ENCODE measurements at regions not wholly inside any gene's neighbourhood (a gene's known extent, or its start where the extent isn't known, plus 50 kb on each side); places are given as distances from the start of the nearest gene placed in this dataset.

- intact Hi-C loops (cut with DNase I) = no loop called here
- Histone ChIP-seq H3K27ac (no peak overlapping the region), H3K4me3 (no peak overlapping the region), H3K36me3 (no peaks in the 10 kb centered on the region), H3K4me1 (ENCODE audit: insufficient read depth) (no peaks in the 10 kb centered on the region), H3K9me3 (no peaks in the 10 kb centered on the region), H3K27me3 (no peaks in the 10 kb centered on the region)
- 90 to 91% (median 91%) methylated on average over 1 of the region's 1 CpG for WGBS, 3 donors
- TF ChIP-seq POLR2A (IDR thresholded peaks at IDR 0.05) (no peak), CTCF (IDR thresholded peaks at IDR 0.05) (no peak), EP300 (IDR thresholded peaks at IDR 0.05) (no peak)
- DNase-seq = no peak
Measured at GRCh38 chr13:73479856-73480255, 421.1 kb downstream of the KLF5 start.

- H3K4me3 ChIP-seq = no peak overlapping the region
- TF ChIP-seq POLR2A (IDR thresholded peaks at IDR 0.05) (no peak), CTCF (IDR thresholded peaks at IDR 0.05) (no peak), EP300 (IDR thresholded peaks at IDR 0.05) (no peak)
- intact Hi-C loops (cut with DNase I) = no loop called here
Measured at GRCh38 chr13:73479351-73479750, 420.5 kb downstream of the KLF5 start.

GRCh38 chr13:73477441-73477840 is 418.6 kb downstream of the KLF5 start:
- DNase-seq = no peak
- Histone ChIP-seq H3K9me3 (no peaks in the 10 kb centered on the region), H3K27me3 (no peaks in the 10 kb centered on the region), H3K4me1 (ENCODE audit: insufficient read depth) (no peaks in the 10 kb centered on the region), H3K36me3 (no peaks in the 10 kb centered on the region), H3K4me3 (no peak overlapping the region), H3K27ac (no peak overlapping the region)
- 90 to 95% (median 93%) methylated on average over 3 of the region's 3 CpGs for WGBS, 3 donors
- no peak for TF ChIP-seq POLR2A (IDR thresholded peaks at IDR 0.05)
- TF ChIP-seq EP300 (IDR thresholded peaks at IDR 0.05) = no peak
- no peak for TF ChIP-seq CTCF (IDR thresholded peaks at IDR 0.05)
- intact Hi-C loops (cut with DNase I) = no loop called here

More at GRCh38 chr13:73479351-73479750, 420.5 kb downstream of the KLF5 start:
- no peak for DNase-seq
- Histone ChIP-seq H3K27ac (no peak overlapping the region), H3K4me1 (ENCODE audit: insufficient read depth) (no peaks in the 10 kb centered on the region), H3K9me3 (no peaks in the 10 kb centered on the region), H3K27me3 (no peaks in the 10 kb centered on the region), H3K36me3 (no peaks in the 10 kb centered on the region)
- 32 to 54% (median 45%) methylated on average over 1 of the region's 1 CpG for WGBS, 3 donors

GRCh38 chr13:73473016-73473415 is 414.2 kb downstream of the KLF5 start:
- no peaks in the 10 kb centered on the region for H3K27me3 ChIP-seq
- no peak overlapping the region for H3K27ac ChIP-seq
- TF ChIP-seq EP300 (IDR thresholded peaks at IDR 0.05) (no peak), POLR2A (IDR thresholded peaks at IDR 0.05) (no peak), CTCF (IDR thresholded peaks at IDR 0.05) (no peak)
- DNase-seq = no peak
- H3K36me3 ChIP-seq = no peaks in the 10 kb centered on the region
- no peaks in the 10 kb centered on the region for H3K9me3 ChIP-seq
- no peak overlapping the region for H3K4me3 ChIP-seq
- intact Hi-C loops (cut with DNase I) = no loop called here
- 81 to 95% (median 91%) methylated on average over 2 of the region's 2 CpGs for WGBS, 3 donors
- no peaks in the 10 kb centered on the region for H3K4me1 ChIP-seq (ENCODE audit: insufficient read depth)

- WGBS, 3 donors = 40 to 56% (median 54%) methylated on average over 2 of the region's 2 CpGs
- DNase-seq = no peak
- Histone ChIP-seq H3K27me3 (no peaks in the 10 kb centered on the region), H3K9me3 (no peaks in the 10 kb centered on the region), H3K36me3 (no peaks in the 10 kb centered on the region), H3K4me3 (no peak overlapping the region), H3K4me1 (ENCODE audit: insufficient read depth) (no peaks in the 10 kb centered on the region), H3K27ac (no peak overlapping the region)
- intact Hi-C loops (cut with DNase I) = no loop called here
- TF ChIP-seq CTCF (IDR thresholded peaks at IDR 0.05) (no peak), EP300 (IDR thresholded peaks at IDR 0.05) (no peak), POLR2A (IDR thresholded peaks at IDR 0.05) (no peak)
Measured at GRCh38 chr13:73467125-73467524, 408.3 kb downstream of the KLF5 start.

Data from ovary (tissue), 7 donors.